Trophoblast cell (in vitro differentiated cells and primary cell): ENCODE measurements at regions not wholly inside any gene's neighbourhood (a gene's known extent, or its start where the extent isn't known, plus 50 kb on each side); places are given as distances from the start of the nearest gene placed in this dataset.
"Not testable (repeated sequence)": the region's sequence is repeated elsewhere in the genome, so short reads cannot be mapped to it uniquely, and the experiment has no call there.

Source experiments
- DNase-seq, 2 donors: peaks; one replicate each; pipeline ENCODE4 v3.0.0-alpha.2; 2016
- H2AFZ ChIP-seq: 2 replicates; pipeline ENCODE4 v1.6.1; 2013; ENCODE audit warnings: low read length, moderate library complexity, mild to moderate bottlenecking; ENCODE audit not compliant: insufficient read depth, poor library complexity
- H2AK5ac ChIP-seq: 2 replicates; pipeline ENCODE4 v1.6.1; 2013; ENCODE audit warnings: mild to moderate bottlenecking, low read length
- H2BK120ac ChIP-seq: 2 replicates; pipeline ENCODE4 v1.6.1; 2013; ENCODE audit warnings: low read length, mild to moderate bottlenecking, moderate library complexity; ENCODE audit not compliant: insufficient read depth, poor library complexity
- H2BK12ac ChIP-seq: 2 replicates; pipeline ENCODE4 v1.6.1; 2013; ENCODE audit warnings: mild to moderate bottlenecking, low read length, moderate library complexity
- H2BK5ac ChIP-seq: 2 replicates; pipeline ENCODE4 v1.6.1; 2013; ENCODE audit warnings: low read length, low read depth, moderate library complexity, mild to moderate bottlenecking; ENCODE audit not compliant: poor library complexity
- H3K14ac ChIP-seq: 2 replicates; pipeline ENCODE4 v1.6.1; 2013; ENCODE audit warnings: mild to moderate bottlenecking, low read length
- H3K18ac ChIP-seq: 2 replicates; pipeline ENCODE4 v1.6.1; 2013; ENCODE audit warnings: mild to moderate bottlenecking, low read length
- H3K23ac ChIP-seq: 2 replicates; pipeline ENCODE4 v1.6.1; 2013; ENCODE audit warnings: low read length
- H3K27ac ChIP-seq: 2 replicates; pipeline ENCODE4 v1.5.1; 2013; ENCODE audit warnings: low read depth, mild to moderate bottlenecking, inconsistent platforms, low read length, moderate library complexity
- H3K27me3 ChIP-seq: 2 replicates; pipeline ENCODE4 v1.6.1; 2013; ENCODE audit warnings: inconsistent platforms, mild to moderate bottlenecking, low read length, moderate library complexity; ENCODE audit not compliant: insufficient read depth
- H3K36me3 ChIP-seq, 2 experiments: 1 replicate in 1 of 2; 2 replicates in 1 of 2; pipeline ENCODE4 v1.6.1; 2013; ENCODE audit warnings: low read length in 2 of 2, mild to moderate bottlenecking in 2 of 2, moderate library complexity in 1 of 2; ENCODE audit not compliant: insufficient read depth in 2 of 2, control insufficient read depth in 1 of 2
- H3K4ac ChIP-seq: 2 replicates; pipeline ENCODE4 v1.6.1; 2013; ENCODE audit warnings: low read depth, mild to moderate bottlenecking, low read length, moderate library complexity
- H3K4me1 ChIP-seq, 2 experiments: 1 replicate in 1 of 2; 2 replicates in 1 of 2; pipeline ENCODE4 v1.6.1; 2013; ENCODE audit warnings: low read length in 2 of 2, mild to moderate bottlenecking in 2 of 2, moderate library complexity in 1 of 2; ENCODE audit not compliant: insufficient read depth in 2 of 2, control insufficient read depth in 1 of 2
- H3K4me2 ChIP-seq: 2 replicates; pipeline ENCODE4 v1.6.1; 2013; ENCODE audit warnings: inconsistent platforms, mild to moderate bottlenecking, low read length, moderate library complexity
- H3K4me3 ChIP-seq: 2 replicates; pipeline ENCODE4 v1.5.1; 2013; ENCODE audit warnings: mild to moderate bottlenecking, low read depth, low read length, inconsistent platforms
- H3K79me1 ChIP-seq: one replicate; pipeline ENCODE4 v1.6.1; 2013; ENCODE audit warnings: low read length
- H3K79me2 ChIP-seq: 2 replicates; pipeline ENCODE4 v1.6.1; 2013; ENCODE audit warnings: low read length, mild to moderate bottlenecking; ENCODE audit not compliant: control insufficient read depth, insufficient read depth, poor library complexity
- H3K9ac ChIP-seq: 2 replicates; pipeline ENCODE4 v1.6.1; 2013; ENCODE audit warnings: mild to moderate bottlenecking, low read length
- H3K9me3 ChIP-seq: 2 replicates; pipeline ENCODE4 v1.6.1; 2013; ENCODE audit warnings: low read depth, mild to moderate bottlenecking, control low read depth, inconsistent platforms, low read length; ENCODE audit not compliant: insufficient read depth
- H4K12ac ChIP-seq: 2 replicates; pipeline ENCODE4 v1.6.1; 2013; ENCODE audit warnings: low read depth, mild to moderate bottlenecking, low read length, moderate library complexity
- H4K8ac ChIP-seq: 2 replicates; pipeline ENCODE4 v1.6.1; 2013; ENCODE audit warnings: low read depth, mild to moderate bottlenecking, low read length, moderate library complexity
- H4K91ac ChIP-seq: one replicate; pipeline ENCODE4 v1.6.1; 2013; ENCODE audit warnings: low read depth, mild to moderate bottlenecking, low read length, moderate library complexity
- WGBS: extraction: QIAGEN DNeasy Blood & Tissue Kit; methylation state at CpG from one replicate; pipeline ENCODE4 v1.1.7; 2013; ENCODE audit warnings: missing lambda C conversion rate; ENCODE audit not compliant: insufficient read length, insufficient coverage; ENCODE audit errors: extremely low coverage; 5-methylcytosine and 5-hydroxymethylcytosine counted together

DNA sequence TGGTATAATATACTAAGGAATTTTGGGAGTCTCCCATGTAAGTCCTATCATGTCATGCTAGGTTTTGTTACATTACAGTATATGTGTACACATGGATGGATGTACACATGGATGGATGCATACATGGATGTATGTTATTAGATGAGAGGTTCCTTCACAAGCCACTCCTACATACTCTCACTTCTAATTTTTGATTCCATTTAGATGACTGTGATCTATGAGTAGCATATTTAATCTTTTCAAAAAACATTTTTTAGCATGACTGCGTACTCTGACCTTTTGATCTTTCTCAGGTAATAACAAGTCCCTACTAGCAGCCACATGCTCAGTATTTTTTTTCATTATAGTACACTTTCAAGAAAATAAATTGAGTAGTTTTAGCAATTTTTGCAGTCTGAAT, 441.8 kb downstream of the SLITRK1 start:
- H3K4me1 ChIP-seq: no peaks in the 10 kb centered on the region
- H3K18ac ChIP-seq: no peak overlapping the region
- no peaks in the 10 kb centered on the region for H3K79me1 ChIP-seq
- no peaks in the 10 kb centered on the region for H3K27me3 ChIP-seq
- no peak overlapping the region for H3K4me3 ChIP-seq
- no peak overlapping the region for H2BK5ac ChIP-seq
- no peak overlapping the region for H2AFZ ChIP-seq
- no peaks in the 10 kb centered on the region for H3K9me3 ChIP-seq
- no peak overlapping the region for H2BK12ac ChIP-seq
- no peak overlapping the region for H2BK120ac ChIP-seq
- no peak overlapping the region for H3K9ac ChIP-seq
- no peak overlapping the region for H4K91ac ChIP-seq
- DNase-seq: no peak
- no peak overlapping the region for H2AK5ac ChIP-seq
- H3K27ac ChIP-seq: no peak overlapping the region
- H3K4ac ChIP-seq: no peak overlapping the region
- H3K23ac ChIP-seq: no peak overlapping the region
- H3K4me2 ChIP-seq: no peak overlapping the region
- H3K79me2 ChIP-seq: no peaks in the 10 kb centered on the region
- no peak overlapping the region for H4K8ac ChIP-seq
- H4K12ac ChIP-seq: no peak overlapping the region
- H3K36me3 ChIP-seq: no peaks in the 10 kb centered on the region
- H3K14ac ChIP-seq: no peak overlapping the region
- no CpG with 5 or more reads among the region's 1 CpG for WGBS

DNA sequence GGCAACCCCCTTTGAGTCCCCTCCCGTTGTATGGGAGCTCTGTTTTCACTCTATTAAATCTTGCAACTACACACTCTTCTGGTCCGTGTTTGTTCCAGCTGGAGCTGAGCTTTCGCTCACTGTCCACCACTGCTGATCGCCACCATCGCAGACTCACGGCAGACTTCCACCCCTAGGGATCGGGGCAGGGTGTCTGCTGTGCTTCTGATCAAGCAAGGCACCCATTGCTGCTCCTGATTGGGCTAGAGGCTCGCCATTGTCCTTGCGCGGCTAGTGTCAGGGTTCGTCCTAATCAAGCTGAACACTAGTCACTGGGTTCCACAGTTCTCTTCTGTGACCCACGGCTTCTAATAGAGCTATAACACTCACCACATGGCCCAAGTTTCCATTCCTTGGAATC, 442.8 kb downstream of the SLITRK1 start:
- not testable (repeated sequence) for H3K27ac ChIP-seq, H2AK5ac ChIP-seq, H3K9ac ChIP-seq, H2BK5ac ChIP-seq, H3K79me1 ChIP-seq, H3K27me3 ChIP-seq, H3K4me3 ChIP-seq, H2BK120ac ChIP-seq, H3K9me3 ChIP-seq, DNase-seq, H3K4ac ChIP-seq, H2AFZ ChIP-seq, H3K14ac ChIP-seq, H4K91ac ChIP-seq, H2BK12ac ChIP-seq, H3K18ac ChIP-seq, H4K12ac ChIP-seq, H3K36me3 ChIP-seq, H3K79me2 ChIP-seq, H3K23ac ChIP-seq, H4K8ac ChIP-seq, H3K4me1 ChIP-seq, H3K4me2 ChIP-seq
- WGBS: no CpG with 5 or more reads among the region's 12 CpGs

DNA sequence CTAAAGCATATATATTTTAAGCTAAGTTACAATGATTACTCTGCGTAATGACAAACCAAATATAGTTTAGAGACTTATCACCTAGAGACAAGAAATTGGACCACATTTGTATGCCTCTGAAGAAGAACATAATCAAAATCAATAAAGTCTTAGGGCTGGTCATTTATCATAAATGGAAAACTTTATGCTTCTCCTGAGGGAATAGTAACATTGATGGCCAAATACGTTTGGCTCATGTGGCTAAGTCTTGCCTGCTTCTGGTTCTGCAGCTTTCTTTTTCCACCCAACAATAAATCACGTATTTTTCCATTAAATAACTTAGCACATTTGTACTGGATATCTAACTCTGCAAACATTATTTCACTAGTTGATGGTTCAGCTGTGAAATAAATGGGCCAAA, 458.4 kb downstream of the SLITRK1 start:
- Histone ChIP-seq H3K9me3 (no peaks in the 10 kb centered on the region), H3K4me3 (no peak overlapping the region), H3K23ac (no peak overlapping the region), H2BK12ac (no peak overlapping the region), H4K8ac (no peak overlapping the region), H3K4me1 (no peaks in the 10 kb centered on the region), H3K27me3 (no peaks in the 10 kb centered on the region), H2AK5ac (no peak overlapping the region), H3K79me2 (no peaks in the 10 kb centered on the region), H4K12ac (no peak overlapping the region), H3K4me2 (no peak overlapping the region), H2AFZ (no peak overlapping the region), H2BK120ac (no peak overlapping the region), H3K18ac (no peak overlapping the region), H3K36me3 (no peaks in the 10 kb centered on the region), H3K9ac (no peak overlapping the region), H3K79me1 (no peaks in the 10 kb centered on the region), H3K27ac (no peak overlapping the region), H2BK5ac (no peak overlapping the region), H3K4ac (no peak overlapping the region), H4K91ac (no peak overlapping the region), H3K14ac (no peak overlapping the region)
- no peak for DNase-seq
- WGBS: 100% methylated on average over 1 of the region's 3 CpGs

DNA sequence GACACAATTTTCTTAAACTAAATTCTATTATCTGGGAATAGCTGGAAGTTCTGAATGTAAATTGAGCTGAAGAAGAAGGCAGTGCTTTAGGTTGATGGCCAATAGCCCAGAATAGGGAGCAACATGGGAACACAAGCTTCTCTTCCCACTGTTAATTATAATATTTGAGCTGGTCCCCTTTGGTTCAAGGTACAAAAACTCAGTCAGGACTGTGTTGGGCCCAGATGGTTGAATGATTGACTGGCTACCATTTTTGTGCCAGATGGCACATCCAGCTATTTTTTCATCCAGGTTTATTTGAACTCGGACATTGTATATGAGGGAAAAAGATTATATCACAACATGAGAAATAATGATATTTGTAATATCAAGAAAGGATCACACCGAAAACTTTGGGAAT, 458.9 kb downstream of the SLITRK1 start:
- no peak overlapping the region for H3K9ac ChIP-seq
- H3K4me1 ChIP-seq: no peaks in the 10 kb centered on the region
- no peaks in the 10 kb centered on the region for H3K27me3 ChIP-seq
- H3K4me2 ChIP-seq: no peak overlapping the region
- no CpG with 5 or more reads among the region's 2 CpGs for WGBS
- H3K79me2 ChIP-seq: no peaks in the 10 kb centered on the region
- no peak overlapping the region for H2AK5ac ChIP-seq
- H3K27ac ChIP-seq: no peak overlapping the region
- no peak overlapping the region for H2BK120ac ChIP-seq
- DNase-seq: no peak
- H4K12ac ChIP-seq: no peak overlapping the region
- no peak overlapping the region for H2BK5ac ChIP-seq
- H3K14ac ChIP-seq: no peak overlapping the region
- no peaks in the 10 kb centered on the region for H3K79me1 ChIP-seq
- no peak overlapping the region for H3K4ac ChIP-seq
- H3K36me3 ChIP-seq: no peaks in the 10 kb centered on the region
- no peak overlapping the region for H3K23ac ChIP-seq
- H4K8ac ChIP-seq: no peak overlapping the region
- H2BK12ac ChIP-seq: no peak overlapping the region
- H3K9me3 ChIP-seq: no peaks in the 10 kb centered on the region
- no peak overlapping the region for H4K91ac ChIP-seq
- no peak overlapping the region for H3K18ac ChIP-seq
- H3K4me3 ChIP-seq: no peak overlapping the region
- H2AFZ ChIP-seq: no peak overlapping the region
